WERI-Rb-1 (cell line): ENCODE measurements at regions not wholly inside any gene's neighbourhood (a gene's known extent, or its start where the extent isn't known, plus 50 kb on each side); places are given as distances from the start of the nearest gene placed in this dataset.
A peak's percentile ranks its signal among the peaks of the same experiment; 100 is the strongest.
"Not testable (repeated sequence)": the region's sequence is repeated elsewhere in the genome, so short reads cannot be mapped to it uniquely, and the experiment has no call there.

Source experiments
- DNase-seq: peaks from one replicate; pipeline ENCODE4 v3.0.0-alpha.2; 2020
- H3K27ac ChIP-seq: fragments of 250-450 bp; sonication (Bioruptor Pico); 2 replicates; pipeline ENCODE4 v1.5.1; 2020; ENCODE audit warnings: mild to moderate bottlenecking, moderate library complexity
- H3K27me3 ChIP-seq: fragments of 250-450 bp; sonication (Bioruptor Pico); 2 replicates; pipeline ENCODE4 v1.5.1; 2021; ENCODE audit warnings: mild to moderate bottlenecking, low read depth, moderate library complexity; ENCODE audit not compliant: insufficient read depth, severe bottlenecking
- H3K36me3 ChIP-seq: fragments of 250-450 bp; sonication (Bioruptor Pico); 2 replicates; pipeline ENCODE4 v1.5.1; 2020; ENCODE audit warnings: mild to moderate bottlenecking, moderate library complexity
- H3K4me3 ChIP-seq: 2 replicates; pipeline ENCODE4 v1.5.1; 2011; ENCODE audit warnings: low read depth, mild to moderate bottlenecking, control low read depth, low read length
- H3K9me3 ChIP-seq: fragments of 250-450 bp; sonication (Bioruptor Pico); 2 replicates; pipeline ENCODE4 v1.5.1; 2021; ENCODE audit warnings: mild to moderate bottlenecking, moderate library complexity; ENCODE audit not compliant: severe bottlenecking
- CTCF ChIP-seq: IDR thresholded peaks from 2 replicates; pipeline ENCODE4 v1.5.1; 2011; ENCODE audit warnings: low read depth, mild to moderate bottlenecking, control low read depth, inconsistent platforms, low read length

- Histone ChIP-seq H3K27me3 (no peaks in the 10 kb centered on the region), H3K27ac (no peak overlapping the region), H3K9me3 (peaks cover 3% of the 10 kb centered on the region), H3K4me3 (no peak overlapping the region), H3K36me3 (no peaks in the 10 kb centered on the region)
- TF ChIP-seq CTCF = no peak
- DNase-seq = no peak
Observed at GRCh38 chr18:47669815-47670214, 260.6 kb downstream of the SMAD2 start.

GRCh38 chr18:47658498-47658897, 272.0 kb downstream of the SMAD2 start:
- TF ChIP-seq CTCF = peak; percentile 47
- H3K27me3 ChIP-seq = no peaks in the 10 kb centered on the region
- H3K36me3 ChIP-seq = no peaks in the 10 kb centered on the region
- H3K4me3 ChIP-seq = no peak overlapping the region
- peaks cover 12% of the 10 kb centered on the region for H3K9me3 ChIP-seq
- no peak for DNase-seq
- no peak overlapping the region for H3K27ac ChIP-seq

- no peak for TF ChIP-seq CTCF
- Histone ChIP-seq H3K9me3 (peaks cover 12% of the 10 kb centered on the region), H3K27ac (no peak overlapping the region), H3K27me3 (no peaks in the 10 kb centered on the region), H3K36me3 (no peaks in the 10 kb centered on the region), H3K4me3 (no peak overlapping the region)
- no peak for DNase-seq
Observed at GRCh38 chr18:47654988-47655387, 275.5 kb downstream of the SMAD2 start.

GRCh38 chr18:47644896-47645295, 285.6 kb downstream of the SMAD2 start:
- no peaks in the 10 kb centered on the region for H3K27me3 ChIP-seq
- H3K27ac ChIP-seq = no peak overlapping the region
- DNase-seq = no peak
- H3K36me3 ChIP-seq = no peaks in the 10 kb centered on the region
- H3K4me3 ChIP-seq = no peak overlapping the region
- TF ChIP-seq CTCF = no peak
- H3K9me3 ChIP-seq = peaks cover 9% of the 10 kb centered on the region

GRCh38 chr18:47637551-47637950, 292.9 kb downstream of the SMAD2 start:
- not testable (repeated sequence) for DNase-seq, H3K9me3 ChIP-seq, H3K4me3 ChIP-seq, H3K27ac ChIP-seq, H3K27me3 ChIP-seq, H3K36me3 ChIP-seq

GRCh38 chr18:47635416-47635815, 295.0 kb downstream of the SMAD2 start:
- Histone ChIP-seq H3K27ac (no peak overlapping the region), H3K36me3 (no peaks in the 10 kb centered on the region), H3K27me3 (no peaks in the 10 kb centered on the region), H3K4me3 (no peak overlapping the region), H3K9me3 (no peaks in the 10 kb centered on the region)
- no peak for TF ChIP-seq CTCF
- no peak for DNase-seq
